AG09309 (cell line): ENCODE measurements at regions not wholly inside any gene's neighbourhood (a gene's known extent, or its start where the extent isn't known, plus 50 kb on each side); places are given as distances from the start of the nearest gene placed in this dataset.
"Not testable (repeated sequence)": the region's sequence is repeated elsewhere in the genome, so short reads cannot be mapped to it uniquely, and the experiment has no call there.

Experiments
- DNase-seq: peaks from one replicate; pipeline ENCODE4 v3.0.0-alpha.2; 2010; ENCODE audit warnings: low read depth
- H3K4me3 ChIP-seq: 2 replicates; pipeline ENCODE4 v1.5.1; 2011; ENCODE audit warnings: mild to moderate bottlenecking, low read depth, low read length, moderate library complexity; ENCODE audit not compliant: control insufficient read depth

GRCh38 chr18:15061289-15061896 is 313.4 kb downstream of the ANKRD30B start:
- DNase-seq, H3K4me3 ChIP-seq: not testable (repeated sequence)

- H3K4me3 ChIP-seq, DNase-seq: not testable (repeated sequence)
Observed at GRCh38 chr18:15066434-15066833, 318.5 kb downstream of the ANKRD30B start.

GRCh38 chr18:15071311-15071710 is 323.3 kb downstream of the ANKRD30B start:
- DNase-seq, H3K4me3 ChIP-seq: not testable (repeated sequence)
